ENCODE measurements at regions not wholly inside any gene's neighbourhood (a gene's known extent, or its start where the extent isn't known, plus 50 kb on each side); places are given as distances from the start of the nearest gene placed in this dataset.

DNA sequence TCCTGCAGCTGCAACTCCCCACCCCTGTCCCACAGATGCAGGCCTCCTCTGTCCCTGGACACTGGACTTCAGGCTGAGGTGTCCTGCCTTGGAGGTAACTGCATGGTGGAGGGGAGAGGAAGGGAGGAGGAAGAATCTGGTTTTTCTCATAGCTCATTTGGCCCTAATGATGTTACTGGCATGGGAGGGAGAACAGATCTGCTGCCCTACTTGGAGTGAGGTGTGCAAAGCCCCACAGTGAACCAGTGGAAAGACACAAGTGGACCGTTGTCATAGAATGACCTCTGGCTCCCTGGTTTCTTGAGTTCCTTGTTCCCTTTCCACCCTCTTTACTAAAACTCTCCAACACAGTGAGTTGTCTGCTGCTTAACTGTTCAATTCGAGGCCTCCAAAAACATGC is 215.9 kb downstream of the BARX2 start:
- TF ChIP-seq ZNF565 (CRISPR knock-in tag; conservative IDR thresholded peaks at IDR 0.05; ENCODE audit: low read depth) (no peak), SNAI2 (CRISPR knock-in tag; IDR thresholded peaks at IDR 0.05) (no peak), ARNTL (CRISPR knock-in tag; IDR thresholded peaks at IDR 0.05; ENCODE audit: borderline replicate concordance, low read depth) (no peak), CSDC2 (CRISPR knock-in tag; IDR thresholded peaks at IDR 0.05) (no peak), TOX (CRISPR knock-in tag; IDR thresholded peaks at IDR 0.05; ENCODE audit: borderline replicate concordance) (no peak), RARB (CRISPR knock-in tag; IDR thresholded peaks at IDR 0.05) (no peak)
